CD14-positive monocyte (primary cell): ENCODE measurements at regions not wholly inside any gene's neighbourhood (a gene's known extent, or its start where the extent isn't known, plus 50 kb on each side); places are given as distances from the start of the nearest gene placed in this dataset.

Experiments used
- DNase-seq, 3 donors: peaks; one replicate each; pipeline ENCODE4 v3.0.0-alpha.2; 2011 to 2022
- H2AFZ ChIP-seq: 2 replicates; pipeline ENCODE4 v1.6.0; 2012; ENCODE audit warnings: mild to moderate bottlenecking, low read depth, low read length, inconsistent platforms; ENCODE audit not compliant: insufficient read depth, poor library complexity, severe bottlenecking
- H3K27ac ChIP-seq, 2 donors: 1 replicate in 1 of 2; 2 replicates in 1 of 2; pipeline ENCODE4 v1.5.1; 2012 to 2013; ENCODE audit warnings: low read length in 2 of 2, control low read depth in 1 of 2, inconsistent platforms in 1 of 2, low read depth in 1 of 2, mild to moderate bottlenecking in 1 of 2
- H3K27me3 ChIP-seq, 2 donors: one replicate each; pipeline versions ENCODE4 v1.6.0 to v1.6.1; 2011 to 2013; ENCODE audit warnings: low read length in 2 of 2; ENCODE audit not compliant: control insufficient read depth in 2 of 2, insufficient read depth in 2 of 2
- H3K36me3 ChIP-seq, 2 donors: replicated peaks in 1 of 2; 1 replicate in 1 of 2; 2 replicates in 1 of 2; pipeline versions ENCODE4 v1.5.1 to v1.6.1; 2012 to 2013; ENCODE audit warnings: low read length in 2 of 2, control low read depth in 1 of 2, inconsistent platforms in 1 of 2, mild to moderate bottlenecking in 1 of 2; ENCODE audit not compliant: insufficient read depth in 2 of 2, control insufficient read depth in 1 of 2
- H3K4me1 ChIP-seq, 2 donors: 1 replicate in 1 of 2; 2 replicates in 1 of 2; pipeline versions ENCODE4 v1.5.1 to v1.6.1; 2012 to 2013; ENCODE audit warnings: low read length in 2 of 2, control low read depth in 1 of 2, inconsistent platforms in 1 of 2, mild to moderate bottlenecking in 1 of 2, moderate library complexity in 1 of 2; ENCODE audit not compliant: insufficient read depth in 2 of 2, control insufficient read depth in 1 of 2
- H3K4me2 ChIP-seq: replicated peaks from 2 replicates; pipeline ENCODE3; 2012; ENCODE audit warnings: low read length, moderate library complexity, mild to moderate bottlenecking; ENCODE audit not compliant: poor library complexity, severe bottlenecking; ENCODE audit errors: extremely low read depth
- H3K4me3 ChIP-seq, 3 experiments: fragments of 200-600 bp in 1 of 3; sonication (generic) in 1 of 3; replicated peaks in 1 of 3; 1 replicate in 2 of 3; 2 replicates in 1 of 3; pipeline ENCODE4 v1.5.1; 2011 to 2013; ENCODE audit warnings: low read length in 3 of 3, mild to moderate bottlenecking in 3 of 3, control low read depth in 2 of 3, low read depth in 2 of 3, inconsistent platforms in 1 of 3, moderate library complexity in 1 of 3
- H3K79me2 ChIP-seq: 2 replicates; pipeline ENCODE4 v1.6.0; 2012; ENCODE audit warnings: mild to moderate bottlenecking, control low read depth, inconsistent platforms, low read length, moderate library complexity; ENCODE audit not compliant: insufficient read depth
- H3K9ac ChIP-seq: 2 replicates; pipeline ENCODE4 v1.6.0; 2017; ENCODE audit warnings: low read length, mild to moderate bottlenecking; ENCODE audit not compliant: insufficient read depth, poor library complexity, severe bottlenecking
- H3K9me3 ChIP-seq, 2 donors: replicated peaks in 1 of 2; 1 replicate in 1 of 2; 2 replicates in 1 of 2; pipeline versions ENCODE4 v1.5.1 to v1.6.1; 2012 to 2013; ENCODE audit warnings: low read length in 2 of 2, control low read depth in 1 of 2; ENCODE audit not compliant: control insufficient read depth in 1 of 2, insufficient read depth in 1 of 2
- H4K20me1 ChIP-seq: 2 replicates; pipeline ENCODE4 v1.6.0; 2012; ENCODE audit warnings: mild to moderate bottlenecking, low read length, control low read depth, moderate library complexity; ENCODE audit not compliant: insufficient read depth
- H3K27ac Mint-ChIP-seq, 7 donors: one replicate each; pipeline ENCODE4 v1.8.0; 2020; ENCODE audit warnings: mild to moderate bottlenecking in 7 of 7, mixed read lengths in 7 of 7, moderate library complexity in 6 of 7, inconsistent platforms in 2 of 7
- H3K27me3 Mint-ChIP-seq, 3 donors: one replicate each; pipeline ENCODE4 v1.8.0; 2021 to 2022; ENCODE audit warnings: low read depth in 3 of 3, mild to moderate bottlenecking in 3 of 3, mixed read lengths in 3 of 3, moderate library complexity in 3 of 3, inconsistent platforms in 1 of 3
- H3K36me3 Mint-ChIP-seq, 2 donors: one replicate each; pipeline ENCODE4 v1.8.0; 2020; ENCODE audit warnings: mixed read lengths in 2 of 2, inconsistent platforms in 1 of 2, mild to moderate bottlenecking in 1 of 2
- H3K4me1 Mint-ChIP-seq: one replicate; pipeline ENCODE4 v1.8.0; 2020; ENCODE audit warnings: mild to moderate bottlenecking, mixed read lengths
- H3K4me3 Mint-ChIP-seq, 2 donors: one replicate each; pipeline ENCODE4 v1.8.0; 2020; ENCODE audit warnings: mild to moderate bottlenecking in 2 of 2, mixed read lengths in 2 of 2, moderate library complexity in 1 of 2
- H3K9me3 Mint-ChIP-seq, 7 donors: one replicate each; pipeline ENCODE4 v1.8.0; 2020 to 2022; ENCODE audit warnings: mixed read lengths in 7 of 7, mild to moderate bottlenecking in 6 of 7, moderate library complexity in 6 of 7, inconsistent platforms in 2 of 7
- WGBS: methylation state at CpG from one replicate; pipeline ENCODE4 v1.1.5; 2013; ENCODE audit warnings: missing lambda C conversion rate; ENCODE audit not compliant: insufficient coverage; 5-methylcytosine and 5-hydroxymethylcytosine counted together
- intact Hi-C, 2 donors: fragments of 100-400 bp; cut with micrococcal nuclease; formaldehyde crosslinking; loops; one replicate each; pipeline versions ENCODE4 v1.15.0 to v1.15.1; 2023
- TF ChIP-seq, protein P1 (sequence below): fragments of 200-600 bp; IDR thresholded peaks from one replicate; pipeline ENCODE4 v1.8.0; 2022; ENCODE audit warnings: antibody characterized with exemption, mild to moderate bottlenecking

DNA sequence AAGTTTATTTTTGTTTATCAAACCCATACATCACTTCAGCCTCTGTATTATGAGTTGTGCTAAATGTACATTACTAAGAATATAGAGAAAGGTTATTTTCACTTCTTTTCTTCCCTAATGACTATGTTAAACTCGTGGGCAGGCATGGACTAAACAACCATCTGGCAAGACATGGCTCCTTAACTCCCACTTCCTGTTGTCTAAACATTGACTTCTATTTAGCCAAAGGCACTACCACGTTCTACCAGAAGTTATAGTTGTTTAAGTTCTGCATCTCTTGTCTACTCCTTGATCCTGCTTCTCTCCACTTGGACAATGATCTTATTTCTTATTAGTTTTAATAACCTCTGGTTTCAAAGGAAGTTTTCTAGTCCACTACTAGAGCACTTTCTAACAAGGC is 136.1 kb downstream of the MACIR start:
- intact Hi-C loops, result no loop called here
- Histone ChIP-seq H3K9me3 (no peaks in the 10 kb centered on the region), H2AFZ (no peak overlapping the region), H3K36me3 (no peaks in the 10 kb centered on the region), H3K27me3 (no peaks in the 10 kb centered on the region), H3K79me2 (no peaks in the 10 kb centered on the region), H3K4me2 (no peak overlapping the region), H3K27ac (no peak overlapping the region), H3K9ac (no peak overlapping the region), H3K4me1 (peaks cover 21 to 23% of the 10 kb centered on the region in 2 donors), H4K20me1 (no peaks in the 10 kb centered on the region), H3K4me3 (no peak overlapping the region)
- Mint-ChIP-seq H3K9me3 (peaks cover 0 to 2% (median 0%) of the 10 kb centered on the region in 7 donors), H3K36me3 (no peaks in the 10 kb centered on the region), H3K4me1 (peaks cover 29% of the 10 kb centered on the region), H3K27ac (no peak overlapping the region), H3K4me3 (no peak overlapping the region), H3K27me3 (peaks cover 2 to 3% (median 2%) of the 10 kb centered on the region in 3 donors)
- TF ChIP-seq, protein P1, sequence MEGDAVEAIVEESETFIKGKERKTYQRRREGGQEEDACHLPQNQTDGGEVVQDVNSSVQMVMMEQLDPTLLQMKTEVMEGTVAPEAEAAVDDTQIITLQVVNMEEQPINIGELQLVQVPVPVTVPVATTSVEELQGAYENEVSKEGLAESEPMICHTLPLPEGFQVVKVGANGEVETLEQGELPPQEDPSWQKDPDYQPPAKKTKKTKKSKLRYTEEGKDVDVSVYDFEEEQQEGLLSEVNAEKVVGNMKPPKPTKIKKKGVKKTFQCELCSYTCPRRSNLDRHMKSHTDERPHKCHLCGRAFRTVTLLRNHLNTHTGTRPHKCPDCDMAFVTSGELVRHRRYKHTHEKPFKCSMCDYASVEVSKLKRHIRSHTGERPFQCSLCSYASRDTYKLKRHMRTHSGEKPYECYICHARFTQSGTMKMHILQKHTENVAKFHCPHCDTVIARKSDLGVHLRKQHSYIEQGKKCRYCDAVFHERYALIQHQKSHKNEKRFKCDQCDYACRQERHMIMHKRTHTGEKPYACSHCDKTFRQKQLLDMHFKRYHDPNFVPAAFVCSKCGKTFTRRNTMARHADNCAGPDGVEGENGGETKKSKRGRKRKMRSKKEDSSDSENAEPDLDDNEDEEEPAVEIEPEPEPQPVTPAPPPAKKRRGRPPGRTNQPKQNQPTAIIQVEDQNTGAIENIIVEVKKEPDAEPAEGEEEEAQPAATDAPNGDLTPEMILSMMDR, result no peak
- WGBS, result no CpG with 5 or more reads among the region's 2 CpGs
- DNase-seq, result no peak

DNA sequence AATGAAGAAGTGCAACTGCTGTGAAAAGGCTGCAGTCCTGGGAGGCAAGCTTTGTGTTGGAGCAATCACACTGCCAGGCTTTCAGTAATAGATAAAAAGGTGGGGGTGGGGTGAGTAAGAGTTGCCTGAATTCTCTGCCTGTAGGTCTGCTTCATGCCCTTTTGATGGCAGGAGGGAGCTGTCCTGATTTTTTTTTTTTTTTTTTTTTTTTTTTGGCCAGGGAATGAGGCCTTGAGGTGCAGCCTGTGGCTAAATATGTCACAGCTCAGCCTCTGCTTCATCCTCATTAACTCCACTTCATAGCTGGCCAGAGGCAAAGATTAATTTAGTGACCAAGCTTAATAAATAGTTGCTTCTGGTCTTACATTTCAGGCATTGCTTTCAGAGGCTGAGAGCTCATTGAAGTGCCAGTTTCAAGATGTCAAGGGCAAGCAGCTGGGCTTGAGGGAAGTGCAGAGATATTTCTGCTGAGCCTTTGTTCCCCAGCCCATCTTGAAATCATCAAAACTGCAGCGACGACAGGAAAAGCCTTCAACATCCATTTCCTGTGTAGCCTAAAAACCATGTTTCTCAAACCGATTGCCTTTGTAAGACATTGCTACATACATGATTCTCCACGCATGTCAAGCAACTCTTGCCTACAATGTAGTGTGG is 134.7 kb downstream of the MACIR start:
- 0% methylated on average over 2 of the region's 4 CpGs for WGBS
- no peaks in the 10 kb centered on the region for H4K20me1 ChIP-seq
- peak overlapping the region; percentile 18 for H3K9ac ChIP-seq

More for the DNA sequence above, 134.7 kb downstream of the MACIR start:
- Histone ChIP-seq H3K27me3 (no peaks in the 10 kb centered on the region), H3K4me2 (peak overlapping the region; percentile 29), H3K4me3 (no peak overlapping the region), H2AFZ (peak overlapping the region; percentile 47), H3K79me2 (no peaks in the 10 kb centered on the region), H3K36me3 (no peaks in the 10 kb centered on the region), H3K4me1 (peaks cover 21 to 23% of the 10 kb centered on the region in 2 donors), H3K27ac (peak overlapping the region; percentile 37 to 57), H3K9me3 (no peaks in the 10 kb centered on the region)
- Mint-ChIP-seq H3K4me1 (peaks cover 29% of the 10 kb centered on the region), H3K36me3 (no peaks in the 10 kb centered on the region), H3K27ac (peak overlapping the region; percentile 56 to 89 (median 71)), H3K4me3 (peak overlapping the region in 1 of 2 donors; percentile 59), H3K9me3 (peaks cover 0 to 2% (median 0%) of the 10 kb centered on the region in 7 donors), H3K27me3 (peaks cover 2 to 3% (median 2%) of the 10 kb centered on the region in 3 donors)
- peak; percentile 12 to 23 (median 14) for DNase-seq
- intact Hi-C loops, result no loop called here
- TF ChIP-seq, protein P1, result no peak
